H9 (cell line): ENCODE measurements at regions not wholly inside any gene's neighbourhood (a gene's known extent, or its start where the extent isn't known, plus 50 kb on each side); places are given as distances from the start of the nearest gene placed in this dataset.

Experiments used
- DNase-seq: peaks from one replicate; pipeline ENCODE4 v3.0.0-alpha.2; 2017
- H2AFZ ChIP-seq: one replicate; pipeline ENCODE4 v1.6.1; 2013; ENCODE audit warnings: mild to moderate bottlenecking, low read length, control low read depth, moderate library complexity
- H2AK5ac ChIP-seq: 2 replicates; pipeline ENCODE4 v1.6.1; 2013; ENCODE audit warnings: low read length, control low read depth, mixed read lengths; ENCODE audit not compliant: insufficient read length
- H2BK120ac ChIP-seq: one replicate; pipeline ENCODE4 v1.6.1; 2013; ENCODE audit warnings: low read depth, mild to moderate bottlenecking, low read length, control low read depth, inconsistent platforms; ENCODE audit not compliant: poor library complexity, severe bottlenecking
- H2BK12ac ChIP-seq: 2 replicates; pipeline ENCODE4 v1.6.1; 2013; ENCODE audit warnings: low read length, control low read depth, mixed read lengths, low read depth; ENCODE audit not compliant: insufficient read length
- H2BK15ac ChIP-seq: 2 replicates; pipeline ENCODE4 v1.6.1; 2013; ENCODE audit warnings: low read depth, low read length, control low read depth
- H2BK20ac ChIP-seq: one replicate; pipeline ENCODE4 v1.6.1; 2013; ENCODE audit warnings: low read depth, mild to moderate bottlenecking, low read length, control low read depth, inconsistent platforms; ENCODE audit not compliant: poor library complexity, severe bottlenecking
- H2BK5ac ChIP-seq: 2 replicates; pipeline ENCODE4 v1.6.1; 2013; ENCODE audit warnings: low read length, control low read depth, mixed read lengths; ENCODE audit not compliant: insufficient read length
- H3K14ac ChIP-seq: 2 replicates; pipeline ENCODE4 v1.6.1; 2013; ENCODE audit warnings: low read length, control low read depth; ENCODE audit not compliant: insufficient read depth
- H3K18ac ChIP-seq: 2 replicates; pipeline ENCODE4 v1.6.1; 2013; ENCODE audit warnings: low read depth, mild to moderate bottlenecking, mixed read lengths, low read length, control low read depth; ENCODE audit not compliant: insufficient read length
- H3K23ac ChIP-seq: 2 replicates; pipeline ENCODE4 v1.6.1; 2013; ENCODE audit warnings: low read length, control low read depth, mixed read lengths, low read depth; ENCODE audit not compliant: insufficient read length
- H3K23me2 ChIP-seq: 2 replicates; pipeline ENCODE4 v1.6.1; 2013; ENCODE audit warnings: low read depth, mild to moderate bottlenecking, mixed read lengths, low read length, control low read depth; ENCODE audit not compliant: insufficient read length, poor library complexity, severe bottlenecking
- H3K27ac ChIP-seq: 2 replicates; pipeline ENCODE4 v1.5.1; 2013; ENCODE audit warnings: low read length, control low read depth, mixed read lengths, low read depth; ENCODE audit not compliant: insufficient read length
- H3K27me3 ChIP-seq: 2 replicates; pipeline ENCODE4 v1.6.1; 2013; ENCODE audit warnings: low read length, control low read depth, inconsistent platforms; ENCODE audit not compliant: insufficient read depth
- H3K4ac ChIP-seq: 2 replicates; pipeline ENCODE4 v1.6.1; 2013; ENCODE audit warnings: low read depth, mild to moderate bottlenecking, control low read depth, inconsistent platforms, low read length, moderate library complexity
- H3K4me1 ChIP-seq: 2 replicates; pipeline ENCODE4 v1.6.1; 2013; ENCODE audit warnings: low read length, control low read depth, inconsistent platforms; ENCODE audit not compliant: insufficient read depth
- H3K4me2 ChIP-seq: 2 replicates; pipeline ENCODE4 v1.6.1; 2013; ENCODE audit warnings: low read length, control low read depth, mixed read lengths; ENCODE audit not compliant: insufficient read length, insufficient read depth
- H3K56ac ChIP-seq: 2 replicates; pipeline ENCODE4 v1.6.1; 2013; ENCODE audit warnings: low read depth, mild to moderate bottlenecking, mixed read lengths, low read length, control low read depth; ENCODE audit not compliant: insufficient read length
- H3K79me1 ChIP-seq: 2 replicates; pipeline ENCODE4 v1.6.1; 2013; ENCODE audit warnings: low read depth, mild to moderate bottlenecking, moderate library complexity, low read length, control low read depth, inconsistent platforms; ENCODE audit not compliant: insufficient read depth, poor library complexity, severe bottlenecking
- H3K79me2 ChIP-seq: 2 replicates; pipeline ENCODE4 v1.6.1; 2013; ENCODE audit warnings: low read length, control low read depth, inconsistent platforms; ENCODE audit not compliant: insufficient read depth
- H3K9ac ChIP-seq: 2 replicates; pipeline ENCODE4 v1.6.1; 2013; ENCODE audit warnings: low read length, control low read depth, mixed read lengths; ENCODE audit not compliant: insufficient read length; ENCODE audit errors: extremely low read depth
- H3K9me3 ChIP-seq: one replicate; pipeline ENCODE4 v1.6.1; 2013; ENCODE audit warnings: low read depth, low read length, inconsistent platforms; ENCODE audit not compliant: control insufficient read depth
- H3T11ph ChIP-seq: one replicate; pipeline ENCODE4 v1.6.1; 2013; ENCODE audit warnings: mild to moderate bottlenecking, low read length, control low read depth, inconsistent platforms
- H4K20me1 ChIP-seq: one replicate; pipeline ENCODE4 v1.6.1; 2013; ENCODE audit not compliant: control insufficient read depth, insufficient read length, insufficient read depth
- H4K5ac ChIP-seq: 2 replicates; pipeline ENCODE4 v1.6.1; 2013; ENCODE audit warnings: low read depth, mild to moderate bottlenecking, mixed read lengths, low read length, control low read depth; ENCODE audit not compliant: insufficient read length
- H4K8ac ChIP-seq: replicated peaks from 2 replicates; pipeline ENCODE4 v1.6.1; 2013; ENCODE audit warnings: low read length, control low read depth, mixed read lengths, low read depth; ENCODE audit not compliant: insufficient read length
- H4K91ac ChIP-seq: 2 replicates; pipeline ENCODE4 v1.6.1; 2013; ENCODE audit warnings: low read depth, mild to moderate bottlenecking, moderate library complexity, mixed read lengths, low read length, control low read depth; ENCODE audit not compliant: insufficient read length
- H3K27ac Mint-ChIP-seq, 3 experiments: 2 replicates in 2 of 3; 3 replicates in 1 of 3; pipeline ENCODE4 v1.8.0; 2020 to 2021; ENCODE audit warnings: mixed read lengths in 3 of 3, mild to moderate bottlenecking in 1 of 3, moderate library complexity in 1 of 3
- H3K27me3 Mint-ChIP-seq: 2 replicates; pipeline ENCODE4 v1.8.0; 2021; ENCODE audit warnings: low read depth, mild to moderate bottlenecking, moderate library complexity, mixed read lengths
- H3K36me3 Mint-ChIP-seq, 3 experiments: 2 replicates in 2 of 3; 3 replicates in 1 of 3; pipeline ENCODE4 v1.8.0; 2020 to 2021; ENCODE audit warnings: low read depth in 3 of 3, mixed read lengths in 3 of 3; ENCODE audit not compliant: insufficient read depth in 1 of 3
- H3K4me1 Mint-ChIP-seq, 2 experiments: 2 replicates each; pipeline ENCODE4 v1.8.0; 2020; ENCODE audit warnings: mixed read lengths in 2 of 2
- H3K4me3 Mint-ChIP-seq, 2 experiments: 2 replicates in 1 of 2; 3 replicates in 1 of 2; pipeline ENCODE4 v1.8.0; 2020 to 2021; ENCODE audit warnings: mild to moderate bottlenecking in 2 of 2, mixed read lengths in 2 of 2, moderate library complexity in 1 of 2
- H3K9me3 Mint-ChIP-seq, 2 experiments: 2 replicates in 1 of 2; 3 replicates in 1 of 2; pipeline ENCODE4 v1.8.0; 2020; ENCODE audit warnings: mild to moderate bottlenecking in 2 of 2, mixed read lengths in 2 of 2, moderate library complexity in 1 of 2
- CTCF ChIP-seq: fragments of 200-600 bp; sonication (generic); conservative IDR thresholded peaks from 3 replicates; pipeline ENCODE4 v1.8.0; 2021; ENCODE audit warnings: antibody characterized with exemption, mild to moderate bottlenecking
- WGBS: extraction: QIAGEN DNeasy Blood & Tissue Kit; methylation state at CpG from one replicate; pipeline ENCODE4 v1.1.7; 2013; ENCODE audit warnings: missing lambda C conversion rate, low lambda C conversion rate, mixed read lengths; ENCODE audit not compliant: insufficient read length; ENCODE audit errors: extremely low coverage; 5-methylcytosine and 5-hydroxymethylcytosine counted together

- Histone ChIP-seq H4K20me1 (no peaks in the 10 kb centered on the region), H2AK5ac (no peak overlapping the region), H3K79me2 (no peaks in the 10 kb centered on the region), H3K56ac (no peak overlapping the region), H3K4me2 (no peak overlapping the region), H3T11ph (no peak overlapping the region), H3K79me1 (no peaks in the 10 kb centered on the region), H2BK15ac (no peak overlapping the region), H3K27ac (no peak overlapping the region), H4K91ac (no peak overlapping the region), H2BK120ac (no peak overlapping the region), H2BK5ac (no peak overlapping the region), H2AFZ (no peak overlapping the region), H3K9me3 (no peaks in the 10 kb centered on the region), H3K27me3 (no peaks in the 10 kb centered on the region), H3K23me2 (no peaks in the 10 kb centered on the region), H3K4me1 (peaks cover 3% of the 10 kb centered on the region; the same call in 1 of the 2 replicates), H2BK12ac (no peak overlapping the region), H4K5ac (no peak overlapping the region), H3K23ac (no peak overlapping the region), H3K14ac (no peak overlapping the region), H3K4ac (no peak overlapping the region), H3K9ac (no peak overlapping the region), H3K18ac (no peak overlapping the region), H2BK20ac (no peak overlapping the region), H4K8ac (no peak overlapping the region)
- Mint-ChIP-seq H3K36me3 (no peaks in the 10 kb centered on the region), H3K9me3 (no peaks in the 10 kb centered on the region; a peak in 1 of 5 replicates), H3K27me3 (peaks cover 12% of the 10 kb centered on the region), H3K27ac (no peak overlapping the region), H3K4me1 (peaks cover 3 to 8% of the 10 kb centered on the region in 2 experiments; a peak in 3 of 4 replicates), H3K4me3 (no peak overlapping the region)
- no peak for DNase-seq
- no CpG with 5 or more reads among the region's 14 CpGs for WGBS
- TF ChIP-seq CTCF, result no peak
These were observed 92.4 kb upstream of the MAFB start for GRCh38 chr20:40781327-40782042.
